Spleen (tissue), 11 donors: ENCODE measurements at regions not wholly inside any gene's neighbourhood (a gene's known extent, or its start where the extent isn't known, plus 50 kb on each side); places are given as distances from the start of the nearest gene placed in this dataset.
"Not testable (repeated sequence)": the region's sequence is repeated elsewhere in the genome, so short reads cannot be mapped to it uniquely, and the experiment has no call there.

ENCODE experiments used
- DNase-seq: peaks from one replicate; pipeline ENCODE4 v3.0.0-alpha.2; 2020
- H3K27ac ChIP-seq, 8 donors: fragments of 200-600 bp; sonication (generic) in 7 of 8; 1 replicate in 4 of 8; 2 replicates in 4 of 8; pipeline versions ENCODE4 v1.5.0 to v1.8.0; 2016 to 2021; ENCODE audit warnings: inconsistent platforms in 4 of 8, mild to moderate bottlenecking in 4 of 8, moderate library complexity in 1 of 8
- H3K27me3 ChIP-seq, 7 donors: fragments of 200-600 bp; sonication (generic) in 6 of 7; replicated peaks in 1 of 7; 1 replicate in 4 of 7; 2 replicates in 3 of 7; pipeline versions ENCODE4 v1.5.0 to v1.8.0; 2016 to 2021; ENCODE audit warnings: inconsistent platforms in 3 of 7, mild to moderate bottlenecking in 1 of 7
- H3K36me3 ChIP-seq, 6 donors: fragments of 200-600 bp; sonication (generic) in 5 of 6; 1 replicate in 4 of 6; 2 replicates in 2 of 6; pipeline versions ENCODE4 v1.5.0 to v1.8.0; 2016 to 2021; ENCODE audit warnings: inconsistent platforms in 2 of 6
- H3K4me1 ChIP-seq, 6 donors: fragments of 200-600 bp; sonication (generic) in 5 of 6; 1 replicate in 3 of 6; 2 replicates in 3 of 6; pipeline versions ENCODE4 v1.5.0 to v1.8.0; 2016 to 2021; ENCODE audit warnings: inconsistent platforms in 3 of 6
- H3K4me3 ChIP-seq, 8 donors: fragments of 200-600 bp; sonication (generic) in 7 of 8; 1 replicate in 4 of 8; 2 replicates in 4 of 8; pipeline versions ENCODE4 v1.5.0 to v1.8.0; 2016 to 2021; ENCODE audit warnings: inconsistent platforms in 4 of 8, mild to moderate bottlenecking in 4 of 8, moderate library complexity in 2 of 8
- H3K9me3 ChIP-seq, 8 donors: fragments of 200-600 bp; sonication (generic) in 7 of 8; 1 replicate in 4 of 8; 2 replicates in 4 of 8; pipeline versions ENCODE4 v1.5.0 to v1.8.0; 2016 to 2021; ENCODE audit warnings: inconsistent platforms in 4 of 8
- POLR2A ChIP-seq, 3 donors: fragments of 450-650 bp; IDR thresholded peaks; one replicate each; pipeline ENCODE4 v1.5.1; 2017; ENCODE audit warnings: antibody characterized with exemption in 3 of 3, mild to moderate bottlenecking in 1 of 3
- POLR2AphosphoS5 ChIP-seq, 3 donors: sonication (generic); formaldehyde crosslinking; IDR thresholded peaks; one replicate each; pipeline ENCODE4 v1.5.1; 2017; ENCODE audit warnings: antibody characterized with exemption in 3 of 3
- WGBS, 5 donors: extraction: QIAGEN DNeasy Blood & Tissue Kit in 3 of 5; methylation state at CpG; one replicate each; pipeline versions ENCODE4 v1.1.5 to v1.1.7; 2013 to 2018; 5-methylcytosine and 5-hydroxymethylcytosine counted together
- intact Hi-C: fragments of 100-400 bp; cut with DNase I; formaldehyde crosslinking; loops from one replicate; pipeline ENCODE4 v1.15.0; 2023; ENCODE audit warnings: low total_unique reads
- TF ChIP-seq, protein P1 (sequence below), 11 experiments: fragments of 200-600 bp in 7 of 11; fragments of 450-650 bp in 4 of 11; sonication (generic) in 4 of 11; IDR thresholded peaks in 8 of 11; conservative IDR thresholded peaks in 3 of 11; 1 replicate in 7 of 11; 2 replicates in 4 of 11; pipeline versions ENCODE4 v1.4.0 to v1.8.0; 2016 to 2021; ENCODE audit warnings: antibody characterized with exemption in 11 of 11, inconsistent platforms in 4 of 11, mild to moderate bottlenecking in 1 of 11
- donor health status: healthy with polysubstance abuse.
- donor health status: DM: no; HTN: no; CAD: no; lungs with moderate emphysema.
- donor health status: DM: no; HTN: no; CAD: no.
- donor health status: Bipolar disorder and iron deficiency.
- donor health status: healthy.
- donor health status: DM: no; HTN: no; CAD: no.
- donor health status: DM: yes; HTN: yes; CAD: no.

DNA sequence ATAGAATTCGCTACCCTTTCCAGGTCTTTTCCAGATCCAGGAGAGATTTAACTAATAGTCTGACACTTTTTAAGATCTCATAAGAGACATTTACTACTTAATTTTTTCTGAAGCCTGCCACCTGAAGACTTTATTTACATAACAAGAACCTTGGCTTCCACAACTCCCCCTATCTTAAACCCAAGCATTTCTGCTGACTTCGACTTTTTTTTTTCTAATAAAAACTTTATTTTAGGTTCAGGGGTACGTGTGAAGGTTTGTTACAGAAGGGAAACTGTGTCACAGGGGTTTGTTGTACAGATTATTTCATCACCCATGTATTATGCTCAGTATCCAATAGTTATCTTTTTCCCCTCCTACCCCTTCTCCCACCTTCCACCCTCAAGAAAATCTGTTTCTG is 64.9 kb upstream of the OR14J1 start:
- H3K36me3 ChIP-seq: no peaks in the 10 kb centered on the region
- no peak for DNase-seq
- intact Hi-C loops: no loop called here
- peaks cover 0 to 6% (median 0%) of the 10 kb centered on the region in 7 donors for H3K27me3 ChIP-seq
- no peak for TF ChIP-seq POLR2AphosphoS5 (IDR thresholded peaks at IDR 0.05)
- TF ChIP-seq POLR2A (IDR thresholded peaks at IDR 0.05): no peak
- TF ChIP-seq, protein P1, sequence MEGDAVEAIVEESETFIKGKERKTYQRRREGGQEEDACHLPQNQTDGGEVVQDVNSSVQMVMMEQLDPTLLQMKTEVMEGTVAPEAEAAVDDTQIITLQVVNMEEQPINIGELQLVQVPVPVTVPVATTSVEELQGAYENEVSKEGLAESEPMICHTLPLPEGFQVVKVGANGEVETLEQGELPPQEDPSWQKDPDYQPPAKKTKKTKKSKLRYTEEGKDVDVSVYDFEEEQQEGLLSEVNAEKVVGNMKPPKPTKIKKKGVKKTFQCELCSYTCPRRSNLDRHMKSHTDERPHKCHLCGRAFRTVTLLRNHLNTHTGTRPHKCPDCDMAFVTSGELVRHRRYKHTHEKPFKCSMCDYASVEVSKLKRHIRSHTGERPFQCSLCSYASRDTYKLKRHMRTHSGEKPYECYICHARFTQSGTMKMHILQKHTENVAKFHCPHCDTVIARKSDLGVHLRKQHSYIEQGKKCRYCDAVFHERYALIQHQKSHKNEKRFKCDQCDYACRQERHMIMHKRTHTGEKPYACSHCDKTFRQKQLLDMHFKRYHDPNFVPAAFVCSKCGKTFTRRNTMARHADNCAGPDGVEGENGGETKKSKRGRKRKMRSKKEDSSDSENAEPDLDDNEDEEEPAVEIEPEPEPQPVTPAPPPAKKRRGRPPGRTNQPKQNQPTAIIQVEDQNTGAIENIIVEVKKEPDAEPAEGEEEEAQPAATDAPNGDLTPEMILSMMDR (IDR thresholded peaks at IDR 0.05 in 8 of 11, conservative IDR thresholded peaks at IDR 0.05 in 3 of 11): no peak
- 61 to 69% (median 66%) methylated on average over 3 of the region's 3 CpGs for WGBS, 5 donors
- no peak overlapping the region for H3K4me3 ChIP-seq
- no peak overlapping the region for H3K27ac ChIP-seq
- H3K9me3 ChIP-seq: peaks cover 0 to 9% (median 0%) of the 10 kb centered on the region in 8 donors
- H3K4me1 ChIP-seq: no peaks in the 10 kb centered on the region

DNA sequence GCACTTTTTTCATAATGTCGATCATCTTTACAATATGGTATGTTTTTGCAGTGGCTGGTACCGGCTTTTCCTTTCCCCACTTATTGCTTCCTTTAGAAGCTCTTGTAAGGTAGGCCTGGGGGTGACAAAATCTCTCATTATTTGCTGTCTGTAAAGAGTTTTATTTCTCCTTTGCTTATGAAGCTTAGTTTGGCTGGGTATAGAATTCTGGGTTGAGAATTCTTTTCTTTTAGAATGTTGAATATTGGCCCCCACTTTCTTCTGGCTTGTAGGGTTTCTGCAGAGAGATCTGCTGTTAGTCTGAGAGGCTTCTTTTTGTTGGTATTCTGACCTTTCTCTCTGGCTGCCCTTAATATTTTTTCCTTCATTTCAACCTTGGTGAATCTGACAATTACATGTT is 58.5 kb upstream of the OR14J1 start:
- H3K4me1 ChIP-seq, intact Hi-C loops: not testable (repeated sequence)

More for the DNA sequence above, 58.5 kb upstream of the OR14J1 start:
- Histone ChIP-seq H3K9me3 (peaks cover 0 to 52% (median 32%) of the 10 kb centered on the region in 8 donors), H3K27me3 (peaks cover 0 to 12% (median 0%) of the 10 kb centered on the region in 7 donors)
- H3K36me3 ChIP-seq, H3K4me3 ChIP-seq, DNase-seq, H3K27ac ChIP-seq: not testable (repeated sequence)
- 78 to 92% (median 89%) methylated on average over 2 of the region's 2 CpGs for WGBS, 5 donors
